ENCODE measurements at regions not wholly inside any gene's neighbourhood (a gene's known extent, or its start where the extent isn't known, plus 50 kb on each side); places are given as distances from the start of the nearest gene placed in this dataset.

- TF ChIP-seq TAF1 (IDR thresholded peaks at IDR 0.05; ENCODE audit: low read depth, low read length) (no peak), POLR2A (IDR thresholded peaks at IDR 0.05; ENCODE audit: low read depth, low read length) (no peak)
These were observed 100.3 kb upstream of the EXOC2 start for GRCh38 chr6:793261-793660.
